SU-DHL-6 (cell line): ENCODE measurements at regions not wholly inside any gene's neighbourhood (a gene's known extent, or its start where the extent isn't known, plus 50 kb on each side); places are given as distances from the start of the nearest gene placed in this dataset.

ENCODE experiments used
- EZH2phosphoT487 ChIP-seq: fragments of 200-600 bp; sonication (generic), shearing (Covaris generic); conservative IDR thresholded peaks from 2 replicates; pipeline ENCODE4 v1.6.1; 2018; ENCODE audit warnings: mild to moderate bottlenecking, antibody characterized with exemption, low read length, moderate library complexity, mixed read lengths
- TF ChIP-seq, protein P1 (sequence below): fragments of 200-600 bp; sonication (generic); IDR thresholded peaks from one replicate; pipeline ENCODE4 v1.5.1; 2017; ENCODE audit warnings: antibody characterized with exemption, mild to moderate bottlenecking, low read length, moderate library complexity; ENCODE audit not compliant: insufficient read depth, poor library complexity, severe bottlenecking

DNA sequence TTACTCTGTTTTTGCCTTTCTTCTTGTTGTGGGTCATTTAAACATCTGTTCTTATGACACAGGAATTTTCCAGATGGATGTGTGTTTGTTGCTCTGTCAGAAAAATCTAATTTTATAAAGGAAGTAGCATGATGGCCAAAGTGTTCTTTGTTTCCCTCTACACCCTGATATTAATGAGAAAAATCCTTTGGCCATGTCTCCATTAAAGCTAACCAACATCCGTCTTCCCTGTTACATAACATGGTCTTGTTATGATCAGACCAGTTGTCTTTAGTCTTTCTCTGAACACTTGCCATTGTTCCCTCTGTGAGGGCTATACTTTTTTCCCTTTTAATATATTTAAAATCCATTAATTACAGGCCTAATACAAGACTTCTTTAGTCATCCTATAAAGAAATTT, 142.2 kb upstream of the SPRY2 start:
- TF ChIP-seq, protein P1, sequence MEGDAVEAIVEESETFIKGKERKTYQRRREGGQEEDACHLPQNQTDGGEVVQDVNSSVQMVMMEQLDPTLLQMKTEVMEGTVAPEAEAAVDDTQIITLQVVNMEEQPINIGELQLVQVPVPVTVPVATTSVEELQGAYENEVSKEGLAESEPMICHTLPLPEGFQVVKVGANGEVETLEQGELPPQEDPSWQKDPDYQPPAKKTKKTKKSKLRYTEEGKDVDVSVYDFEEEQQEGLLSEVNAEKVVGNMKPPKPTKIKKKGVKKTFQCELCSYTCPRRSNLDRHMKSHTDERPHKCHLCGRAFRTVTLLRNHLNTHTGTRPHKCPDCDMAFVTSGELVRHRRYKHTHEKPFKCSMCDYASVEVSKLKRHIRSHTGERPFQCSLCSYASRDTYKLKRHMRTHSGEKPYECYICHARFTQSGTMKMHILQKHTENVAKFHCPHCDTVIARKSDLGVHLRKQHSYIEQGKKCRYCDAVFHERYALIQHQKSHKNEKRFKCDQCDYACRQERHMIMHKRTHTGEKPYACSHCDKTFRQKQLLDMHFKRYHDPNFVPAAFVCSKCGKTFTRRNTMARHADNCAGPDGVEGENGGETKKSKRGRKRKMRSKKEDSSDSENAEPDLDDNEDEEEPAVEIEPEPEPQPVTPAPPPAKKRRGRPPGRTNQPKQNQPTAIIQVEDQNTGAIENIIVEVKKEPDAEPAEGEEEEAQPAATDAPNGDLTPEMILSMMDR: no peak
- no peak for TF ChIP-seq EZH2phosphoT487
